WI38 (cell line): ENCODE measurements at regions not wholly inside any gene's neighbourhood (a gene's known extent, or its start where the extent isn't known, plus 50 kb on each side); places are given as distances from the start of the nearest gene placed in this dataset.

Experiments used
- H3K4me3 ChIP-seq: 2 replicates; pipeline ENCODE4 v1.5.1; 2011; ENCODE audit warnings: low read depth, mild to moderate bottlenecking, control low read depth, low read length
- CTCF ChIP-seq: IDR thresholded peaks from 2 replicates; pipeline ENCODE4 v1.5.1; 2012; ENCODE audit warnings: low read depth, mild to moderate bottlenecking, control low read depth, low read length

- TF ChIP-seq CTCF, result no peak
- H3K4me3 ChIP-seq, result no peak overlapping the region
Measured at GRCh38 chr7:156450473-156450872, 190.1 kb upstream of the RNF32 start.

- TF ChIP-seq CTCF, result no peak
- no peak overlapping the region for H3K4me3 ChIP-seq
Measured at GRCh38 chr7:156448918-156449317, 191.7 kb upstream of the RNF32 start.

- no peak for TF ChIP-seq CTCF
Measured at GRCh38 chr7:156446990-156447389, 193.6 kb upstream of the RNF32 start.

GRCh38 chr7:156445997-156446761, 194.4 kb upstream of the RNF32 start:
- no peak overlapping the region for H3K4me3 ChIP-seq
- TF ChIP-seq CTCF, result no peak

More at GRCh38 chr7:156446990-156447389, 193.6 kb upstream of the RNF32 start:
- no peak overlapping the region for H3K4me3 ChIP-seq

- no peak overlapping the region for H3K4me3 ChIP-seq
- no peak for TF ChIP-seq CTCF
Measured at GRCh38 chr7:156442516-156442915, 198.1 kb upstream of the RNF32 start.

GRCh38 chr7:156440456-156440855, 200.1 kb upstream of the RNF32 start:
- TF ChIP-seq CTCF, result no peak
- no peak overlapping the region for H3K4me3 ChIP-seq

- no peak for TF ChIP-seq CTCF
Measured at GRCh38 chr7:156438011-156438410, 202.6 kb upstream of the RNF32 start.

More at GRCh38 chr7:156438011-156438410, 202.6 kb upstream of the RNF32 start:
- H3K4me3 ChIP-seq, result no peak overlapping the region
